CD4-positive, alpha-beta T cell treated with Interleukin-15 for 4 hours (primary cell): ENCODE measurements at regions not wholly inside any gene's neighbourhood (a gene's known extent, or its start where the extent isn't known, plus 50 kb on each side); places are given as distances from the start of the nearest gene placed in this dataset.

Experiments
- DNase-seq: peaks from one replicate; pipeline ENCODE4 v3.0.0-alpha.2; 2020; ENCODE audit warnings: low spot score

DNA sequence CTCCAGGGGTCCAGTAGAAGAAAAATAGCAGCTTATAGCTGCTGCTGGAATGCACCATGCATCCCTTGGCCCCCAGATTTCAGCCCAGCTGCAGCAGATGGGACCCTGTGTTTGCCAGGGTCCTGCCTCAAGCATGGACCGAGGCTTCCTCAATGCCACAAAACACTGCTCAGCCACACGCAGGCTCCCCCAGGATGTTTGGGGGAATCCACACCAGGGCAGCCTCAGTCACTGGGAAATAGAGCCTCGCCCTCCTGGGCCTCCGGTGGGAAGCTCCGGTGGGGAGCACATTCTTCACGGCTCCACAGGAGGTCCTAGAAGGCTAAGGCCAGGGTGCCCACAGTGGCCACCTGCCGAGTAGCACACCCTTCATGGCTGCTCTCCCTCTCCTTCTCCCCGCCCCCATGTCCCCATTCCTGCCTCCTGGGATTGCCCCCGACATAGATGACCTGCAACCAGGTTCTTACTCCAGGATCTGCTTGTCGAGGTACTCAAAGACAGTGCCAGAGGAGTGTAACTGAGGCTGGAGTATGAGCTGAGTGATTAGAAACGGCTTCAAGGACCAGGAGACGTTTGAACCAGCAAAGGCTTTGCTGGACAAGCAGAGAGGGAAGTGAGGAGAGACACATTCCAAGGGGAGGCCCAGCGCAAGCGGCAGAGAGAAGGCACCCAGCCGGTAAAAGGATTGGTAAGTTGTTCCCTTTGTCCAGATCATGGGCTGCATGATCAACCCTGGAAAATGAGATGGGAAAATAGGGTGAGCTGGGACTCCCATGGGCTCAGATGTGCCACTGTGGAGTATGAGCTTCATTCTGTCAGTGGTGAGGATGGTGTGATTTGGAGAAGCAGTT lies 110.7 kb upstream of the UQCRFS1 start:
- no peak for DNase-seq

DNA sequence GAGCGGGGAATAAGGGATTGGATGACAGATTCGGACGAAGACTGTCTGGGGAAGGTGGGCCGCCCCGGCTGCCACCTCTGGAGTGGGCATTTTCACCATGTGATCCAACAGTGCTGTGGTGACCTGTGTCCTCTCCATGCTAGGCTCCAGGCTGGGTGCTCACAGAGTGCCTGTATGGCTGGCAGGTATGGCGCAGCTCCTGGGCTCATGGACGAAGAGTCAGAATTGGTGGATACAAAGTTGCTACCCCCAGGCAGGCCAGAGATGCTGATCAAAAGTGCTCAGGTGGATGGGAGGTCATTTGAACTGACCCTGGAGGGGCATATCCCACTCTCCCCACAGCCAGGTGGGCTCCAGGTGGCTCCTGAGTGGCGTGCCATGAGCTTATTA lies 111.3 kb upstream of the UQCRFS1 start:
- DNase-seq: no peak

- DNase-seq: no peak
Observed at GRCh38 chr19:29324717-29325116, 111.8 kb upstream of the UQCRFS1 start.

DNA sequence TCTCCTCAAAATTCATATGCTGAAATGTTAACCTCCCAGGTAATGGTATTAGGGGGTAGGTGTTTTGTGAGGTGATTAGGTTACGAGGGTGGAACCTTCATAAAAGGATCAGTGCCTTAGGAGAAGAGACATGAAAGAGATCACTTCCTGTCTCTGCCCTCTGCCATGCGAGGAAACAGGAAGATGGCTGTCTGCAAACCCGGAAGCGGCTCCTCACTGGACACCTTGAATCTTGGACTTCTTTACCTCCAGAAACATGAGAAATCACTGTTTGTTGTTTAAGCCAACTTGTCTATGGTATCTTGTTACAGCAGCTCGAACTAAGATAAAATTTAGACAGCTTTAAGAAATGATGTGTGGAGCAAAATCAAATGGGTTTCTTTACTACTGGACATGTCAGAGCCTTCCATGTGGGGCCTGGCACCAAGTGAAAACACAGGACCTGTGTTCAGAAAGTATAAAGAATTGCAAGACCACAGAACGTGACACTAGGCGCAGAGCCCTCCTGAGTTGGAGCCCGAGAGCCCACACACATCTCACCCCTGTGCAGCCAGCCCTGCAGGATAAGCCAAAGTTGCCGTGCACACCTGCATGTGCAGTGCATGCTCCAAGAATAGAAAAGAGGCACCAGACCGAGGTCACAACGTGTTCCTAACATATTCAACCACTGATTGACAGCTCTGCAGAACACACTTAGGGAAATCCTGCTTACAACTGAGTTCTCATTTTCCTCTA lies 112.5 kb upstream of the UQCRFS1 start:
- no peak for DNase-seq

DNA sequence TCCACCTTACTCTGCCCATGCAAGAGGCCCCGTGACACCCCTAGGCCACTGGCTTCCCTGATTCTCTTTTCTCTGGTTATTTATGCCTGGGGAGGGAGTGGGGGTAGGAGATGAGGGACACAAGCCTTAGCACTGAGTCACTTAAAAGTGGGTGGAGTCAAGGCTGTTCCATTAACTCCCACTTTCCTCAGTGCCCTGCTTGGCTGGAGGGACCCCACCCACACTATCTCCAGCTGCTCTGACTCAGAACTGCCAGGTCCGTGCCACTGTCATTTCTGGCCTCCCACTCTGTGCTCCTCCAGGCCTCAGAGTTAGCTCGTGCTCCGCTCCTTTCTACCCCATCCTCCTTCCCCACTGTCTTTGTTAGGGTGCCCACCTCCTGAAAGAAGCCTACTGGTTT lies 113.4 kb upstream of the UQCRFS1 start:
- no peak for DNase-seq

DNA sequence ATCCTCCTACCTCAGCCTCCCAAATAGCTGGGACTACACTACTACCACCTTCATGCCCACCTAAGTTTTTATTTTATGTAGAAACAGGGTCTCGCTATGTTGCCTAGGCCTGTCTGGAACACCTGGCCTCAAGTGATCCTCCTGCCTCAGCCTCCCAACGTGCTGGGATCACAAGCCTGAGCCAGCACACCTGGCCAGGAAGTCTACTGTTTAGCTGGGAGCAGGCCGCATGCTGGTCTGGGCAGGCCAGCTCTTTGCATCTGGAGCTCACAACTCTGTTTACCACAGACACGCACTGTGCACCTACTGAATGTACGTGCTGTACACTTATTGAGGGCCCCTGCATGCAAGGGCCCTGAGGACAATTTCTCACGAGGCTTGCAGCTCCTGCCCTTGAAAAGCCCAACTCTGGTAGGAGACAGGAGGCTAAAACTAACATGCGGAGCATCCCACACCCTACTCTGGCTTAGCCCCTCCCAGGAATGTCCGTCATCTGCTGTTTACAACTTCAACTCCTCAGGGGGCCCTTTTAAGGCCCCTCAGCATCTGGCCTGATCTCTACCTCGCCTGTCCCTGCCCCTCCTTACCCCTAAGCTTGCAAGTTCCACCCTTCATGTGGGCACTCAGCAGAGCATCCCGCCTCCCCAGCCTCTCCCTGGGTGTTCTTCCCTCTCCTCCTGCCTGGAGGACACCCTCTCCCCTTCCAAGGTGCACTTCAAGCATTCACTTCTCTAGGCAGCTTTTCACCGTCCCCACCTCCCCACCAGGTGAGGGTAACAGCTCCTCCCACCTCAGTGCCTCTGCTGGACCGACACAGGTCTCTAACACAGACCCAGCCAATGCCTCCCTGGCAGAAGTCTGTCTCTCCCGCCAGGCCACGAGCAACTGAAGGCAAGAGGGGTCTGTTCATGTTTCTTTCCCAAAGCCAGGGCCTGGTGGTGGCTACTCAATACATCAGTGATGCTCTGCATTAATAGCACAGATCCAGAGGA lies 114.2 kb upstream of the UQCRFS1 start:
- no peak for DNase-seq

- DNase-seq: no peak
Observed at GRCh38 chr19:29328586-29328985, 115.6 kb upstream of the UQCRFS1 start.

DNA sequence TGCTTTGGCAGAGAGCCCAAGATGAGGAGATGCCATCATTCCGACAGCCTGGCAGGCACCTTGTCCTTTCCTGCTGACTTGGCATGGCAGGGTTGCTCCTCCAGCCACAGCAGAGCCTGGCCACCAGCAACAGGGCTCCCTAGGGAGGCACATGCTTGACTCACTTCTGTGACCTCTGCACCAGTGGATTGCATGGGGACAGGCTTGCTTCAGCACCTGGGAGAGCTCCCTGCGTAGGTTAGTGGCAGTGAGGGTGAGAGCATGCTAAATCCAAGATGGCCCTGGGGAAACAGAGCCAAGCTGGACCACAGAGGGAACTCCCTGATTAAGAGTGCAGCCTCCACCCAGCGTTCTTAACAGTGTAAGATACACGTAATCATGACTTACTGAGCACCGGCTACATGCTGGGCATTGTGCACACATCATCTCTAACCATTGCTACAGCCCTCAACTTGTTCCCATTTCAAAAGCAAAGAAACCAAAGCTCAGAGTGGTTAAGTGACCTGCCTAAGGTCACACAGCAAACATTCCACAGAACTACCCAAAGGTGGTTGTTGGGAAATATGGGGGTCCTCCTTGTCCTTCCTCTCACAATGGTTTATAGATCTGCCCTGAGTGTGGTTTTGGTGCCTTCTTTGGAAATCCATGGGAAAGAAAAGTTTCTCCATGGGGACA lies 116.6 kb upstream of the UQCRFS1 start:
- DNase-seq: no peak

DNA sequence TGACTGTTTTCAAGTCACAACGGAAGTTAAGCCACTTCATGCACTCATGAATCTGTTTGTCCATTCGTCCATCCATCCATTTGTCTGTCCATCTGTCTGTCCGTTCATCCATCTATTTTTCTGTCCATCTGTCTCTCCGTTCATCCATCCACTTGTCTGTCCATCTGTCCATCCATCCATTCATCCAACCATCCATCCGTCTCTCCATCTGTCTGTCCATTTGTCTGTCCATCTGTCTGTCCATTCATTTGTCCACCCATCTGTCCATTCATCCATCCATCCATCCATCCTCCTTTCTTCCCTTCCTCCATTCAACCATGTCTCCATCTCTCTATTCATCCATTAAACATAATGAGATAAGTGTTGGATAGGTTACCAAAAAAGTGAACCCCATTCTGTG lies 123.5 kb upstream of the UQCRFS1 start:
- DNase-seq: no peak

GRCh38 chr19:29337029-29337428 lies 124.1 kb upstream of the UQCRFS1 start:
- no peak for DNase-seq

- DNase-seq: no peak
Observed at GRCh38 chr19:29338480-29338879, 125.5 kb upstream of the UQCRFS1 start.

- DNase-seq: no peak
Observed at GRCh38 chr19:29342721-29343120, 129.8 kb upstream of the UQCRFS1 start.

GRCh38 chr19:29364224-29364726 lies 151.3 kb upstream of the UQCRFS1 start:
- no peak for DNase-seq

DNA sequence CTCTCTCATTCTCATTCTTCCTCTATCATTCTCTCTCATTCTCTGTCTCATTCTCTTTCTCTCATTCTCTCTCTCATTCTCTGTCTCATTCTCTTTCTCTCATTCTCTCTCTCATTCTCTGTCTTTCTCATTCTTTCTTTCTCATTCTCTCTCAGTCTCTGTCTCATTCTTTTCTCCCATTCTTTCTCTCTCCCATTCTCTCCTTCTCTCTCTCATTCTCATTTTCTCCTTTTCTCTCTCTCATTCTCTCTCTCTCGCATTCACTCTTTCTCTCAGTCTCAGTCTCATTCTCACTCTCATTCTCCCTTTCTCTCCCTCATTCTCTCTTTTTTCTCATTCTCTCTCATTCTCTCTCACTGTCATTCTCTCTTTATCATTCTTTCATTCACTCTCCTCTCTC lies 152.0 kb upstream of the UQCRFS1 start:
- no peak for DNase-seq

DNA sequence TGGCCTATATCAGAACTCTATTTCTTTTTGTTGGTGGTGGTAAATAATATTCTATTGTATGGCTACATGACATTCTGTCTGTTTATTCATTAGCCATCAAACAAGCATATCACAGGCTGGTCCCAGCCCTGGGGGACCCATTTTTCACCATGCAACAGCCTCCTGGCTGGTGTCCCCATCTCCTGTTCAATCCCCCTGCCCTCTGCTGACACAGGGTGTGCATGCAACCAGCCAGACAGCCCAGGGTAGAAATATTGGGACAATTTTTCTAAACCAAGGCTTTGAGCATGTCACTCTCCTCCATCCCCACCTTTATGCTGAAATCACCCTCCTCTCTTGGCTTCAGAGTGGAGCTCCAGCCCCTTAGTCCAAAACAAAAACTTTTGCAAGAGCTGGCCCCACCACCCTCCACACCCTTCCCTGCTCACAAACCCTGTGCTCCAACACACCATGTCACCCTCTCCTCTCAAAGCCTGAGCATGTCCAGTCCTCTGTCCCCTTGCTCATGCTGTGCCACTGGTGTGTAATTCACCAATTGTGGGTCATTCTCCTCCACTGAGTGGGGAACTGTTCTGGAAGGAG lies 153.0 kb upstream of the UQCRFS1 start:
- DNase-seq: no peak

GRCh38 chr19:29366757-29367156 lies 153.8 kb upstream of the UQCRFS1 start:
- DNase-seq: no peak

GRCh38 chr19:29367791-29368222 lies 154.9 kb upstream of the UQCRFS1 start:
- no peak for DNase-seq

DNA sequence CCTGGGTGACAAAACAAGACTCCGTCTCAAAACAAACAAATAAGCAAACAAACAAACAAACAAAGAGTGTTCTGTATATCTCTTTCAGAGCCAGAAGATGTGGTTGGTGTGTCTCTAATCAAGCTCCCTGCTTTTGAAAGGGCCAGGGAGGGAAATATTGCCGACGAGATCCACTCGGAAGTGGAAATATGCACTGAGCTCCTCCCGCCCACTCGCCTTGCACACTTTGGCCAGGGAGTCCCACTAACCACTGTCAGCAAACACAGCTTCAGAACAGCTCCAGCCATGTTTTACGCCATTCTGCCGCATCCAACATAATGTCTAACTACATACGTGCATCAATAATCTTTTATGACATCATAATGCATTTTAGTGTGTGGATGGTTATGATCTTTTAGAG lies 155.5 kb upstream of the VSTM2B start:
- DNase-seq: no peak

- DNase-seq: no peak
Observed at GRCh38 chr19:29371251-29372090, 154.3 kb upstream of the VSTM2B start.

- DNase-seq: no peak
Observed at GRCh38 chr19:29372091-29372415, 153.7 kb upstream of the VSTM2B start.
